ENCODE measurements at regions not wholly inside any gene's neighbourhood (a gene's known extent, or its start where the extent isn't known, plus 50 kb on each side); places are given as distances from the start of the nearest gene placed in this dataset.

DNA sequence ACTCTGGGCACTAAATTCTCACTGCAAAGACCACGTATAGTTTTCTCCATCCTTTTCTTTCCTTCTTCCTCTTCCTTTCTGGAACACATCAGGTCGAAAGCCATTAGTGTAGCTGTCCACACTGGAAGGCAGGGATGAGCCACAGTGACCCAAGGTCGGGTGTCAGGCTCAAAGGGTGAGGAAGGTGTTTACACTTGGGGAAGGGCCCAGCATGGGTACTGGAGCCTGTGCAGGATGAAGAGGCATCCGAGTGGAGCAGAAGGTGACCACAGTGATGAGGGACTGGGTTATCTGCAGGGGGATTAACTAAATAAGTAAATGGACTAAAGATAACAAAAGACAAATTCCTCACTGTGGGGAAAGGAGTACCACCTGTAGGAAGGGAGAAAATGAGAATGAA lies 164.0 kb downstream of the SOX9 start:
- ChIA-PET CTCF (no interaction called here), POLR2A (ENCODE audit: low non-redundant PET) (no interaction called here)
- no peak overlapping the region for H3K27ac ChIP-seq (ENCODE audit: low read depth, low read length, poor library complexity, severe bottlenecking)
- H3K9me3 ChIP-seq (ENCODE audit: low read depth, low read length, poor library complexity, severe bottlenecking): no peaks in the 10 kb centered on the region
- no peak overlapping the region for H3K4me3 ChIP-seq (ENCODE audit: low read depth, low read length, poor library complexity, severe bottlenecking)
- BruUV-seq (replicated peaks): no TSS peak
- no peaks in the 10 kb centered on the region for H3K27me3 ChIP-seq (replicated peaks; ENCODE audit: insufficient read depth, low read depth, low read length, poor library complexity)
- intact Hi-C loops (cut with micrococcal nuclease; ENCODE audit: unreplicated experiment): no loop called here
- TF ChIP-seq EZH2 (IDR thresholded peaks at IDR 0.05; ENCODE audit: borderline replicate concordance, low read depth, low read length, poor library complexity, severe bottlenecking) (no peak), CTCF (conservative IDR thresholded peaks at IDR 0.05; ENCODE audit: low read depth, low read length) (no peak)
- no peak for DNase-seq (ENCODE audit: low spot score)
- no peaks in the 10 kb centered on the region for H3K4me1 ChIP-seq (ENCODE audit: insufficient read depth, low read length, poor library complexity, severe bottlenecking)
- no peaks in the 10 kb centered on the region for H3K36me3 ChIP-seq (ENCODE audit: insufficient read depth, low read length, poor library complexity, severe bottlenecking)

- ChIA-PET POLR2A (ENCODE audit: low non-redundant PET) (no interaction called here), CTCF (no interaction called here)
- TF ChIP-seq CTCF (conservative IDR thresholded peaks at IDR 0.05; ENCODE audit: low read depth, low read length) (no peak), EZH2 (IDR thresholded peaks at IDR 0.05; ENCODE audit: borderline replicate concordance, low read depth, low read length, poor library complexity, severe bottlenecking) (no peak)
- intact Hi-C loops (cut with micrococcal nuclease; ENCODE audit: unreplicated experiment): no loop called here
- H3K4me1 ChIP-seq (ENCODE audit: insufficient read depth, low read length, poor library complexity, severe bottlenecking): no peaks in the 10 kb centered on the region
- H3K27me3 ChIP-seq (replicated peaks; ENCODE audit: insufficient read depth, low read depth, low read length, poor library complexity): no peaks in the 10 kb centered on the region
- DNase-seq (ENCODE audit: low spot score): no peak
- no TSS peak for BruUV-seq (replicated peaks)
- H3K36me3 ChIP-seq (ENCODE audit: insufficient read depth, low read length, poor library complexity, severe bottlenecking): no peaks in the 10 kb centered on the region
- H3K27ac ChIP-seq (ENCODE audit: low read depth, low read length, poor library complexity, severe bottlenecking): no peak overlapping the region
- H3K9me3 ChIP-seq (ENCODE audit: low read depth, low read length, poor library complexity, severe bottlenecking): no peaks in the 10 kb centered on the region
- H3K4me3 ChIP-seq (ENCODE audit: low read depth, low read length, poor library complexity, severe bottlenecking): no peak overlapping the region
Observed at GRCh38 chr17:72287586-72287985, 166.8 kb downstream of the SOX9 start.

- POLR2A ChIA-PET (ENCODE audit: low non-redundant PET): no interaction called here
- TF ChIP-seq EZH2 (IDR thresholded peaks at IDR 0.05; ENCODE audit: borderline replicate concordance, low read depth, low read length, poor library complexity, severe bottlenecking) (no peak), CTCF (conservative IDR thresholded peaks at IDR 0.05; ENCODE audit: low read depth, low read length) (no peak)
Observed at GRCh38 chr17:72294487-72294893, 173.7 kb downstream of the SOX9 start.

More at GRCh38 chr17:72294487-72294893, 173.7 kb downstream of the SOX9 start:
- H3K4me3 ChIP-seq (ENCODE audit: low read depth, low read length, poor library complexity, severe bottlenecking): no peak overlapping the region
- no TSS peak for BruUV-seq (replicated peaks)
- no peaks in the 10 kb centered on the region for H3K36me3 ChIP-seq (ENCODE audit: insufficient read depth, low read length, poor library complexity, severe bottlenecking)
- H3K4me1 ChIP-seq (ENCODE audit: insufficient read depth, low read length, poor library complexity, severe bottlenecking): peaks cover 3% of the 10 kb centered on the region
- CTCF ChIA-PET: no interaction called here
- intact Hi-C loops (cut with micrococcal nuclease; ENCODE audit: unreplicated experiment): no loop called here
- no peak overlapping the region for H3K27ac ChIP-seq (ENCODE audit: low read depth, low read length, poor library complexity, severe bottlenecking)
- H3K27me3 ChIP-seq (replicated peaks; ENCODE audit: insufficient read depth, low read depth, low read length, poor library complexity): no peaks in the 10 kb centered on the region
- no peak for DNase-seq (ENCODE audit: low spot score)
- H3K9me3 ChIP-seq (ENCODE audit: low read depth, low read length, poor library complexity, severe bottlenecking): no peaks in the 10 kb centered on the region

All from A673 (cell line).